ENCODE measurements at regions not wholly inside any gene's neighbourhood (a gene's known extent, or its start where the extent isn't known, plus 50 kb on each side); places are given as distances from the start of the nearest gene placed in this dataset.

- ChIA-PET CTCF (no interaction called here), POLR2A (ENCODE audit: low non-redundant PET) (no interaction called here)
- no peaks in the 10 kb centered on the region for H3K36me3 ChIP-seq (ENCODE audit: insufficient read depth, low read length, poor library complexity, severe bottlenecking)
- TF ChIP-seq EZH2 (IDR thresholded peaks at IDR 0.05; ENCODE audit: borderline replicate concordance, low read depth, low read length, poor library complexity, severe bottlenecking) (no peak), CTCF (conservative IDR thresholded peaks at IDR 0.05; ENCODE audit: low read depth, low read length) (no peak)
- H3K27ac ChIP-seq (ENCODE audit: low read depth, low read length, poor library complexity, severe bottlenecking): no peak overlapping the region
- H3K4me3 ChIP-seq (ENCODE audit: low read depth, low read length, poor library complexity, severe bottlenecking): no peak overlapping the region
- intact Hi-C loops (cut with micrococcal nuclease; ENCODE audit: unreplicated experiment): no loop called here
- no peak for DNase-seq (ENCODE audit: low spot score)
- no peaks in the 10 kb centered on the region for H3K4me1 ChIP-seq (ENCODE audit: insufficient read depth, low read length, poor library complexity, severe bottlenecking)
- H3K27me3 ChIP-seq (replicated peaks; ENCODE audit: insufficient read depth, low read depth, low read length, poor library complexity): no peaks in the 10 kb centered on the region
- H3K9me3 ChIP-seq (ENCODE audit: low read depth, low read length, poor library complexity, severe bottlenecking): no peaks in the 10 kb centered on the region
- BruUV-seq (replicated peaks): no TSS peak
Measured at GRCh38 chr13:56850852-56851251, 289.9 kb upstream of the PRR20A start.

DNA sequence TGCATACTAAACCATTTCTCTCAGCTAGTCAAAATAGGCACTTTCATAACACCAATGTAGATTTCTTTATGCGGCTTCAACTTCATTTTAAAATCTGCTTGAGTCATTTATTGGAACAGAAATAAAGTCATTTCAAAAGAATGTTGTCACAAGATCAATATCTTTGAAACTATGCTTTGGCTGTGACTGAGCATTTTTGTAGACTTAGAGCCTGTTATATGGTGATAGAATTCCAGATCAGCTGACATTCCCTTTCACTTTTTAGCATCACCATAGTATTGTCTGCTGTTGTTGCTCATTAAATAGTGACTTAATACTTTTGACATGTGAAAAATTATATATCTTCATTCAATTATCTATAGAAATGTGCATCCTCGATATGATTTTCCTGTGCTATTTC lies 279.2 kb upstream of the PRR20A start:
- Histone ChIP-seq H3K27me3 (replicated peaks; ENCODE audit: insufficient read depth, low read depth, low read length, poor library complexity) (no peaks in the 10 kb centered on the region), H3K27ac (ENCODE audit: low read depth, low read length, poor library complexity, severe bottlenecking) (no peak overlapping the region), H3K36me3 (ENCODE audit: insufficient read depth, low read length, poor library complexity, severe bottlenecking) (no peaks in the 10 kb centered on the region), H3K9me3 (ENCODE audit: low read depth, low read length, poor library complexity, severe bottlenecking) (no peaks in the 10 kb centered on the region), H3K4me3 (ENCODE audit: low read depth, low read length, poor library complexity, severe bottlenecking) (no peak overlapping the region), H3K4me1 (ENCODE audit: insufficient read depth, low read length, poor library complexity, severe bottlenecking) (no peaks in the 10 kb centered on the region)
- BruUV-seq (replicated peaks): no TSS peak
- DNase-seq (ENCODE audit: low spot score): peak; percentile 0
- ChIA-PET POLR2A (ENCODE audit: low non-redundant PET) (no interaction called here), CTCF (no interaction called here)
- TF ChIP-seq CTCF (conservative IDR thresholded peaks at IDR 0.05; ENCODE audit: low read depth, low read length) (no peak), EZH2 (IDR thresholded peaks at IDR 0.05; ENCODE audit: borderline replicate concordance, low read depth, low read length, poor library complexity, severe bottlenecking) (no peak)
- intact Hi-C loops (cut with micrococcal nuclease; ENCODE audit: unreplicated experiment): no loop called here

DNA sequence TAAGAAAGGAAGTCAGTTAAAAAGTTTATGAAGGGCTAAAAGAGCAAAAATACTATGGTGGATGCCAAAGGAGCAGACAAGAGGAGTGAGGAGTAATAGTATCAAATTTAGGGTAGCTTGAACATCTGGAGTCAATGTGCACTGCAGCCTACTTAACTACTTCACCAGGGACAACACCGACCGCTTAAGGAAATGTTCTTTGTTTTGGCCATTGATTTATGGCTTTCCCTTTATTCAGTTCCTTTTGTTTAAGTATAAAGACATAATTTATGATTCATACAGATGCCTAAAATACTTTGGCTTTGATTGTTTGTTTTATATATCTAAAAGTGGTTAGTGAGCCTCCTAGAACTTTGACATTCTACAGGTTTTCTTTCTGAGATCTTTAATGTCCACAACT lies 276.3 kb upstream of the PRR20A start:
- ChIA-PET CTCF (no interaction called here), POLR2A (ENCODE audit: low non-redundant PET) (no interaction called here)
- H3K9me3 ChIP-seq (ENCODE audit: low read depth, low read length, poor library complexity, severe bottlenecking): no peaks in the 10 kb centered on the region
- intact Hi-C loops (cut with micrococcal nuclease; ENCODE audit: unreplicated experiment): no loop called here
- TF ChIP-seq EZH2 (IDR thresholded peaks at IDR 0.05; ENCODE audit: borderline replicate concordance, low read depth, low read length, poor library complexity, severe bottlenecking) (no peak), CTCF (conservative IDR thresholded peaks at IDR 0.05; ENCODE audit: low read depth, low read length) (no peak)
- no peak overlapping the region for H3K4me3 ChIP-seq (ENCODE audit: low read depth, low read length, poor library complexity, severe bottlenecking)
- peak; percentile 25 for DNase-seq (ENCODE audit: low spot score)
- H3K4me1 ChIP-seq (ENCODE audit: insufficient read depth, low read length, poor library complexity, severe bottlenecking): no peaks in the 10 kb centered on the region
- H3K27ac ChIP-seq (ENCODE audit: low read depth, low read length, poor library complexity, severe bottlenecking): no peak overlapping the region
- H3K36me3 ChIP-seq (ENCODE audit: insufficient read depth, low read length, poor library complexity, severe bottlenecking): no peaks in the 10 kb centered on the region
- no TSS peak for BruUV-seq (replicated peaks)
- H3K27me3 ChIP-seq (replicated peaks; ENCODE audit: insufficient read depth, low read depth, low read length, poor library complexity): no peaks in the 10 kb centered on the region
